ENCODE measurements at regions not wholly inside any gene's neighbourhood (a gene's known extent, or its start where the extent isn't known, plus 50 kb on each side); places are given as distances from the start of the nearest gene placed in this dataset.

DNA sequence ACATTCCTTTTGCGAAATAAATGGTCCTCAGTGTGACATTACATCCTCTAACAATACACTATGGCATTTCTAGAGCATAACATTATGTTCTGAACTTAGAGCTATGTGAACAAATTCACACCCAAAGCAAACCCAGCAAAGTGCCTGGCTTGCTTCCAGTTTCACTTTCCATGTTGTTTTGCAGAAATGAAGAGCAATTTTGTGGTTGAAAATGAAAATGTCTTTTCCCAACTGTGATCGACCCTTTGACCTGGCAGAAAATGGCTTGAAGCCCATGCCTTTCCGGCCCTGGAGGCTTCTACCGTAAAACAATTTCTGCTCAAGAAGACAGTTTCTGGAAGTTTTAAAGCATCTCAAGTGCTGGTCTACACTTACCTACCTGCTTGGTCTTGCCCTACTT, 344.7 kb upstream of the RGMB start:
- no peaks in the 10 kb centered on the region for H3K79me2 ChIP-seq (ENCODE audit: insufficient read depth, low read length)
- TF ChIP-seq, protein P1, sequence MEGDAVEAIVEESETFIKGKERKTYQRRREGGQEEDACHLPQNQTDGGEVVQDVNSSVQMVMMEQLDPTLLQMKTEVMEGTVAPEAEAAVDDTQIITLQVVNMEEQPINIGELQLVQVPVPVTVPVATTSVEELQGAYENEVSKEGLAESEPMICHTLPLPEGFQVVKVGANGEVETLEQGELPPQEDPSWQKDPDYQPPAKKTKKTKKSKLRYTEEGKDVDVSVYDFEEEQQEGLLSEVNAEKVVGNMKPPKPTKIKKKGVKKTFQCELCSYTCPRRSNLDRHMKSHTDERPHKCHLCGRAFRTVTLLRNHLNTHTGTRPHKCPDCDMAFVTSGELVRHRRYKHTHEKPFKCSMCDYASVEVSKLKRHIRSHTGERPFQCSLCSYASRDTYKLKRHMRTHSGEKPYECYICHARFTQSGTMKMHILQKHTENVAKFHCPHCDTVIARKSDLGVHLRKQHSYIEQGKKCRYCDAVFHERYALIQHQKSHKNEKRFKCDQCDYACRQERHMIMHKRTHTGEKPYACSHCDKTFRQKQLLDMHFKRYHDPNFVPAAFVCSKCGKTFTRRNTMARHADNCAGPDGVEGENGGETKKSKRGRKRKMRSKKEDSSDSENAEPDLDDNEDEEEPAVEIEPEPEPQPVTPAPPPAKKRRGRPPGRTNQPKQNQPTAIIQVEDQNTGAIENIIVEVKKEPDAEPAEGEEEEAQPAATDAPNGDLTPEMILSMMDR (IDR thresholded peaks at IDR 0.05; ENCODE audit: low read length) = no peak
- no peak for TF ChIP-seq EZH2 (IDR thresholded peaks at IDR 0.05; ENCODE audit: borderline replicate concordance, low read length)
- H3K4me2 ChIP-seq (ENCODE audit: low read length) = no peak overlapping the region
- no peaks in the 10 kb centered on the region for H3K9me2 ChIP-seq (ENCODE audit: low read depth, low read length)
- no peak overlapping the region for H3K4me3 ChIP-seq (ENCODE audit: low read depth, low read length, poor library complexity, severe bottlenecking)
- no peaks in the 10 kb centered on the region for H3K27me3 ChIP-seq (ENCODE audit: insufficient read depth, low read length)
- no peaks in the 10 kb centered on the region for H3F3A ChIP-seq (ENCODE audit: insufficient read depth, low read length)
- H3K36me3 ChIP-seq (ENCODE audit: insufficient read depth, low read length) = no peaks in the 10 kb centered on the region
- H3K9me3 ChIP-seq (ENCODE audit: low read length) = no peaks in the 10 kb centered on the region
- H3K9ac ChIP-seq (ENCODE audit: low read length) = no peak overlapping the region
- H3K4me1 ChIP-seq (ENCODE audit: insufficient read depth, low read length, severe bottlenecking) = no peaks in the 10 kb centered on the region
- no peak overlapping the region for H2AFZ ChIP-seq (ENCODE audit: low read length)
- no peak overlapping the region for H3K27ac ChIP-seq (ENCODE audit: low read depth, low read length, poor library complexity, severe bottlenecking)
- H4K20me1 ChIP-seq (ENCODE audit: insufficient read depth, low read length) = no peaks in the 10 kb centered on the region

DNA sequence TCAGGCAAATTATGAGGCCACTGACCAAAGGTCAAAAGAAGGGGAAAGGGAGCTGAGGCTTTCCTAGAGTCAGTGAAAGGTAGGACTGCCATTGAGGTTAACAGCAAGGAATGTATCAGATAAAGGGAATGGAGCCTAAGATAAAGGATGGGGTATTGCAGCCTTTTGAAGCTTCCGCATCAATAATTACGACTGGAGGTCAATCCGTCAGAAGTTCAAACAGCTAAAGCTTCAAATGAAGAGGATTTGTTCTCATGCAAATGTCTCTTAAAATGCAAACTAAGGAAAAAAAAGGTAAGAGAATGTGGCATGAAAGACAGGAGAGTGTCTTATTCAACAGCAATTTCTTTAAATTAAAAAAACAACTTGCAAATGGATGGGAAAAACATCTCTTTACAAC, 341.1 kb upstream of the RGMB start:
- no peaks in the 10 kb centered on the region for H3K9me3 ChIP-seq (ENCODE audit: low read length)
- no peak overlapping the region for H2AFZ ChIP-seq (ENCODE audit: low read length)
- H3K9me2 ChIP-seq (ENCODE audit: low read depth, low read length) = no peaks in the 10 kb centered on the region
- no peak overlapping the region for H3K27ac ChIP-seq (ENCODE audit: low read depth, low read length, poor library complexity, severe bottlenecking)
- no peak overlapping the region for H3K4me2 ChIP-seq (ENCODE audit: low read length)
- TF ChIP-seq, protein P1 (IDR thresholded peaks at IDR 0.05; ENCODE audit: low read length) = no peak
- TF ChIP-seq EZH2 (IDR thresholded peaks at IDR 0.05; ENCODE audit: borderline replicate concordance, low read length) = no peak
- H3F3A ChIP-seq (ENCODE audit: insufficient read depth, low read length) = no peaks in the 10 kb centered on the region
- no peak overlapping the region for H3K9ac ChIP-seq (ENCODE audit: low read length)
- no peaks in the 10 kb centered on the region for H3K4me1 ChIP-seq (ENCODE audit: insufficient read depth, low read length, severe bottlenecking)
- no peaks in the 10 kb centered on the region for H3K27me3 ChIP-seq (ENCODE audit: insufficient read depth, low read length)
- no peak overlapping the region for H3K4me3 ChIP-seq (ENCODE audit: low read depth, low read length, poor library complexity, severe bottlenecking)
- no peaks in the 10 kb centered on the region for H3K36me3 ChIP-seq (ENCODE audit: insufficient read depth, low read length)
- H3K79me2 ChIP-seq (ENCODE audit: insufficient read depth, low read length) = no peaks in the 10 kb centered on the region
- H4K20me1 ChIP-seq (ENCODE audit: insufficient read depth, low read length) = no peaks in the 10 kb centered on the region

DNA sequence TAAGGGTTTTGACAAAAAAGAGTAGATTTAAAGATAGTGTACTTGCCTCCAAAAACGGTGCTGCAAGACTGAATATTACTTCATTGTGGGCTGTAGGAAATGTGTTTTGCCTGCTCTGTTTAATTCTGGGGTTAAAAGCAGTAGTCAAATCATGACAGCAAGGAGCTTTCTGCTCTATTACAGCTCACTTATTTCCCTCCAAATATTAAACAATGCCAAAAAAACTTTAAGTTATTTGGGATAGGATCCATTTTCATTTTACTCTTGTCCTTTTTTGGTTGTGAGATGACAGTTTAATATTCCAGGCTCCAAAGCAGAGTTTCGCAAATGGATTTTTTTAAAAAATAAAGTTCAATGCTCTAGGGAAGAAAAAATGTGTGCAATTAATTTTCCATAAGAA, 340.4 kb upstream of the RGMB start:
- H3F3A ChIP-seq (ENCODE audit: insufficient read depth, low read length) = no peaks in the 10 kb centered on the region
- H4K20me1 ChIP-seq (ENCODE audit: insufficient read depth, low read length) = no peaks in the 10 kb centered on the region
- no peaks in the 10 kb centered on the region for H3K9me3 ChIP-seq (ENCODE audit: low read length)
- no peak overlapping the region for H3K9ac ChIP-seq (ENCODE audit: low read length)
- no peak overlapping the region for H3K27ac ChIP-seq (ENCODE audit: low read depth, low read length, poor library complexity, severe bottlenecking)
- TF ChIP-seq, protein P1 (IDR thresholded peaks at IDR 0.05; ENCODE audit: low read length) = no peak
- no peak for TF ChIP-seq EZH2 (IDR thresholded peaks at IDR 0.05; ENCODE audit: borderline replicate concordance, low read length)
- H3K4me1 ChIP-seq (ENCODE audit: insufficient read depth, low read length, severe bottlenecking) = no peaks in the 10 kb centered on the region
- H3K79me2 ChIP-seq (ENCODE audit: insufficient read depth, low read length) = no peaks in the 10 kb centered on the region
- no peak overlapping the region for H3K4me2 ChIP-seq (ENCODE audit: low read length)
- no peaks in the 10 kb centered on the region for H3K27me3 ChIP-seq (ENCODE audit: insufficient read depth, low read length)
- H2AFZ ChIP-seq (ENCODE audit: low read length) = no peak overlapping the region
- no peak overlapping the region for H3K4me3 ChIP-seq (ENCODE audit: low read depth, low read length, poor library complexity, severe bottlenecking)
- no peaks in the 10 kb centered on the region for H3K36me3 ChIP-seq (ENCODE audit: insufficient read depth, low read length)
- H3K9me2 ChIP-seq (ENCODE audit: low read depth, low read length) = no peaks in the 10 kb centered on the region

Data from OCI-LY1 (cell line).